ENCODE measurements at regions not wholly inside any gene's neighbourhood (a gene's known extent, or its start where the extent isn't known, plus 50 kb on each side); places are given as distances from the start of the nearest gene placed in this dataset.

DNA sequence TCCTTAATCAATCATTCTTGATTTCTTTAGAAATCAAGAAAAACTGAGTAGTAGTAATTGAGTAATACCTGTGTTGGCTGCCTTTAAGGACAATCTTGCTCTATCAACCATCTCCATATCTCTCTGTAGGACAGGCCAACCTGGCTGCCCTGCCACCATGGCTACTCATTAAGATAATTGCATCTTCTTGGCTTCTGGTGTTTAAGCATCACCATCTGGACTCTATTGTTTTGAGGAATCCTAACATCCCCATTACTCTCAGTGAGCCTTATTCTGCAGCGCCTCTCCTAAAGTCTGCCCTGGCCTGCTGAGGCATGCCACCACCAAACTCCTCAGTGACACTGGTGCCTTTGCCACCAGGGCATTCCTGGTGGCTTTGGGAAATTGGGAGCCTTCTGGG is 442.6 kb upstream of the ZNF507 start:
- Histone ChIP-seq H3K4me3 (ENCODE audit: low read depth in 1 of 2, low read length in 2 of 2) (no peak overlapping the region), H3K9me3 (ENCODE audit: control insufficient read depth in 1 of 2, low read length in 2 of 2) (no peaks in the 10 kb centered on the region), H3K9ac (ENCODE audit: low read depth in 1 of 2, low read length in 2 of 2) (no peak overlapping the region), H3K36me3 (ENCODE audit: control insufficient read depth in 1 of 2, insufficient read depth in 2 of 2, low read length in 2 of 2) (no peaks in the 10 kb centered on the region), H3K27ac (ENCODE audit: low read depth, low read length) (no peak overlapping the region), H3K4me1 (ENCODE audit: control insufficient read depth in 1 of 2, insufficient read depth in 2 of 2, low read length in 2 of 2) (no peaks in the 10 kb centered on the region), H3K27me3 (ENCODE audit: control insufficient read depth in 1 of 2, insufficient read depth in 2 of 2, low read length in 2 of 2) (no peaks in the 10 kb centered on the region)

DNA sequence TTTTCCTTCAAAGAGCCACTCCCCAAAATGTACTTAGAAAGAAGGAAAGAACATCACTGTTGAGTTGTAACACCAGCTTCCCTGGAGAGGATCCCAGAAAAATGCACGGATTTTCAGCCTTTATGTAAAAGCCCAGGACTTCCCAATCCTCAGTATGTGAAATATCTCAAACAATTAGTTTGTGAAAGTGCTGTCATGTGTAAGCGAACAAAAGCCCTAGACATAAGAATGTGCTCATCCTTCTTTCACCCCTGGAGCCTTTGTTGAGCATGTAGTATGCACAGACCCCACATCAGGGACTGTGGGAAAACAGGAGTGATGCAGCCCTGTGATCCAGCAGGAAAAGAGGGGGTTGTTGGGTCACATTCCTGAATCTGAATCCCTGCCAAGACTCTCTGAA is 441.4 kb upstream of the ZNF507 start:
- Histone ChIP-seq H3K9me3 (ENCODE audit: control insufficient read depth in 1 of 2, low read length in 2 of 2) (no peaks in the 10 kb centered on the region), H3K27ac (ENCODE audit: low read depth, low read length) (no peak overlapping the region), H3K36me3 (ENCODE audit: control insufficient read depth in 1 of 2, insufficient read depth in 2 of 2, low read length in 2 of 2) (no peaks in the 10 kb centered on the region), H3K4me1 (ENCODE audit: control insufficient read depth in 1 of 2, insufficient read depth in 2 of 2, low read length in 2 of 2) (no peaks in the 10 kb centered on the region), H3K9ac (ENCODE audit: low read depth in 1 of 2, low read length in 2 of 2) (no peak overlapping the region), H3K27me3 (ENCODE audit: control insufficient read depth in 1 of 2, insufficient read depth in 2 of 2, low read length in 2 of 2) (no peaks in the 10 kb centered on the region), H3K4me3 (ENCODE audit: low read depth in 1 of 2, low read length in 2 of 2) (no peak overlapping the region)

DNA sequence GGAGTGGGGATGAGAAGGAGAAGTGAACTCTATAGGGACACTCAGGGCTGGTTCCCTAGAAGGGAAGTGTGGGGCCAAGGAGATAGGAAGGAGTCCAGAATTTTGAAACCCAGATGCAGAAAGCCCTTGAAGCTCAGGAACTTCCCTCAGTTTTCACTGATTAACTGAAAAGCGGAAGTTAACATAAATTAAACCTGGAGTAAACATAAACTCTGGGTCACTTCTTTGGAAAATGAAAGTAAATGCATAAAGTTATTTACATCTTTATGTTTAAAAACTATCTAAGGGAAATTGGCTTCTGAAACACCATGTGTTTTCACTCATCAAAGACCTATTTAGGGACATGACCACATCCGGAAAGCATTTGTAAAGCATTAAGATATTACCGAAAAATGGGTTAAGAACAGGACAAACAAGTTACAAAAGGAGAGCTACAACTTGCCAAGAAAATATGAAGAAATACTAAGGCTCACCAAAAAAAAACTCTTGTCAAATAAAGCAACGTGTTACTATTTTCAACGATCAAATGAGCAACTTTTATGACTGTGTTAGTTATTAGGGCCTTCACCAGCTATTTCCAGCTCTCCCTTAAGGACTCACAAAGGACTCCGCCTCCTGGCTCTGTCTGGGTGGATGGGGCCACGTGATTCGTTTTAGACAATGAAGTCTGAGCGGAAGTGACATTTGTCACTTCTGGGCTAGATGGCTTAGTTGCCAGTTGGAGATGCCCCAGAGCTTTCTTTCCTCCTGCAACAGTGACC is 439.1 kb upstream of the ZNF507 start:
- Histone ChIP-seq H3K4me3 (ENCODE audit: low read depth in 1 of 2, low read length in 2 of 2) (no peak overlapping the region), H3K4me1 (ENCODE audit: control insufficient read depth in 1 of 2, insufficient read depth in 2 of 2, low read length in 2 of 2) (no peaks in the 10 kb centered on the region), H3K9me3 (ENCODE audit: control insufficient read depth in 1 of 2, low read length in 2 of 2) (no peaks in the 10 kb centered on the region), H3K9ac (ENCODE audit: low read depth in 1 of 2, low read length in 2 of 2) (no peak overlapping the region), H3K27me3 (ENCODE audit: control insufficient read depth in 1 of 2, insufficient read depth in 2 of 2, low read length in 2 of 2) (no peaks in the 10 kb centered on the region), H3K36me3 (ENCODE audit: control insufficient read depth in 1 of 2, insufficient read depth in 2 of 2, low read length in 2 of 2) (no peaks in the 10 kb centered on the region), H3K27ac (ENCODE audit: low read depth, low read length) (no peak overlapping the region)

DNA sequence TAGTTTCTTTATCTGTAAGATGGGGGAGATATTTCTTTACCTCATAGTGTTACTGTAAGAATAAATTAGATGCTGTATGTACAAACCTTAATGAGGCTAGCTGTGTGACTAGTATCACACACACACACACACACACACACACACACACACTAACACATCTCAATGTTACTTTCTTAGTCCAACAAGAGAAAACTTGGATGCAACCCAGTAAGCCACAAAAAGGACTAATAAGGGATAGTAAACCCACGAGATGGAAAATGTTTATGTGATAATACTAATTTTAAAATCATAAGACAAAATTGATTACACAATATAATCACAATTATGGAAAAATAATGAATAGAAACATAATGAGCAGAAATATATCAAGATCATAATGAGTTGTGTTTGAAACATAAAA is 437.7 kb upstream of the ZNF507 start:
- Histone ChIP-seq H3K36me3 (ENCODE audit: control insufficient read depth in 1 of 2, insufficient read depth in 2 of 2, low read length in 2 of 2) (no peaks in the 10 kb centered on the region), H3K27ac (ENCODE audit: low read depth, low read length) (no peak overlapping the region), H3K27me3 (ENCODE audit: control insufficient read depth in 1 of 2, insufficient read depth in 2 of 2, low read length in 2 of 2) (no peaks in the 10 kb centered on the region), H3K9me3 (ENCODE audit: control insufficient read depth in 1 of 2, low read length in 2 of 2) (no peaks in the 10 kb centered on the region), H3K4me3 (ENCODE audit: low read depth in 1 of 2, low read length in 2 of 2) (no peak overlapping the region), H3K9ac (ENCODE audit: low read depth in 1 of 2, low read length in 2 of 2) (no peak overlapping the region), H3K4me1 (ENCODE audit: control insufficient read depth in 1 of 2, insufficient read depth in 2 of 2, low read length in 2 of 2) (no peaks in the 10 kb centered on the region)

DNA sequence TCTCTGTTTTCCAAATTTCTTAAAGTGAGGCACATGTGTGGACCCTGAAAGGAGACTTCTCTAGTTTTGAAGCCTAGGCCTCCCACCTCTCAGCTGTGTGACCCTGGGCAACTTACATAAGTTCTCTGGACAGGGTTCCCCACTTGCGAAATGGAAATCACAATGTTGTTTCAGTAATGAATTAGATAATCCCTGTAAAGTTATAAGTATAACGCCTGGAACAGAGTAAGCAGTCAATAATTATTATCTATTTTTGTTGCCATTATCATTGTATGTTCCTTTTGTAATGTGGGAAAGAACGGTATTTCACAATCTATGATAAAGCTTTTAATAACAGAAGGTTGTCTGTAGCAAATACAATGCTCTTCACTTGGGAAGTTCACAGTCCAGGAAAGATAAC is 437.3 kb upstream of the ZNF507 start:
- H3K9me3 ChIP-seq (ENCODE audit: control insufficient read depth in 1 of 2, low read length in 2 of 2), result no peaks in the 10 kb centered on the region
- H3K4me3 ChIP-seq (ENCODE audit: low read depth in 1 of 2, low read length in 2 of 2), result no peak overlapping the region
- H3K9ac ChIP-seq (ENCODE audit: low read depth in 1 of 2, low read length in 2 of 2), result no peak overlapping the region
- H3K27ac ChIP-seq (ENCODE audit: low read depth, low read length), result no peak overlapping the region
- H3K36me3 ChIP-seq (ENCODE audit: control insufficient read depth in 1 of 2, insufficient read depth in 2 of 2, low read length in 2 of 2), result no peaks in the 10 kb centered on the region
- H3K4me1 ChIP-seq (ENCODE audit: control insufficient read depth in 1 of 2, insufficient read depth in 2 of 2, low read length in 2 of 2), result no peaks in the 10 kb centered on the region
- no peaks in the 10 kb centered on the region for H3K27me3 ChIP-seq (ENCODE audit: control insufficient read depth in 1 of 2, insufficient read depth in 2 of 2, low read length in 2 of 2)

DNA sequence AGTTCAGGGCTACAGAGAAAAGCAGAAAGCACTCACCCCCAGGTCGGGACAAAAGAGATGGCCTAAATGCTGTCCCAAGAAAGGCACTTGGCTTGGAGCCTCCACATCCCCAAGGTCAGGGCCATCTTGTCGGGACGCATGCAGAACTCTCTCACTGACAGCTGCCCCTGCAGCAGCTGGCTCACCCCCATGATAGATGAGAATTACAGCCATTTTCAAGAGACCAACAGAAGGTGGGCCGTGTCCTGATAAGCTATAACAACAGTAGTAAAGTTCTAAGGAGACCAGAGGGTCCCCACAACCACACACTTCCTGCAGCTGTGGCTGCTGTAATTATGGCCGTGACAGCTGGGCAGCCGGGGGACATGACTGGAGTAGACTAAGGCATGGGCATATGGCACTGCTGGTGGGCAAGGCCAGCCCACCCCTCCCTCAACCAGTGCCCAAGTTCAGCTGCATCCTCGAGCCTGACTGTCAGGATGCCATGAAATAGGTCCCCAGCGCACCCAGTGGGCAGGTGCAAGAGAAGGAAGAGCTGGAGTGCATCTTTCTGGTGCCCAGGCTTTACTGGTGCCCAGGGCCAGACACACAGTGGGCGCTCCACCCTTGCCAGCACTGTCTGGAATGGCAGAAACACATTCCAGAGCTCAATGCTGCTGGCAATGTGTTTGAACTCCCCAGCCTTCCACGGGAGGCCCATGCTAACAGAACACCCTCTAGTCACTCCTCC is 436.7 kb upstream of the ZNF507 start:
- Histone ChIP-seq H3K9me3 (ENCODE audit: control insufficient read depth in 1 of 2, low read length in 2 of 2) (no peaks in the 10 kb centered on the region), H3K36me3 (ENCODE audit: control insufficient read depth in 1 of 2, insufficient read depth in 2 of 2, low read length in 2 of 2) (no peaks in the 10 kb centered on the region), H3K4me3 (ENCODE audit: low read depth in 1 of 2, low read length in 2 of 2) (no peak overlapping the region), H3K4me1 (ENCODE audit: control insufficient read depth in 1 of 2, insufficient read depth in 2 of 2, low read length in 2 of 2) (no peaks in the 10 kb centered on the region), H3K27ac (ENCODE audit: low read depth, low read length) (no peak overlapping the region), H3K27me3 (ENCODE audit: control insufficient read depth in 1 of 2, insufficient read depth in 2 of 2, low read length in 2 of 2) (no peaks in the 10 kb centered on the region), H3K9ac (ENCODE audit: low read depth in 1 of 2, low read length in 2 of 2) (no peak overlapping the region)

DNA sequence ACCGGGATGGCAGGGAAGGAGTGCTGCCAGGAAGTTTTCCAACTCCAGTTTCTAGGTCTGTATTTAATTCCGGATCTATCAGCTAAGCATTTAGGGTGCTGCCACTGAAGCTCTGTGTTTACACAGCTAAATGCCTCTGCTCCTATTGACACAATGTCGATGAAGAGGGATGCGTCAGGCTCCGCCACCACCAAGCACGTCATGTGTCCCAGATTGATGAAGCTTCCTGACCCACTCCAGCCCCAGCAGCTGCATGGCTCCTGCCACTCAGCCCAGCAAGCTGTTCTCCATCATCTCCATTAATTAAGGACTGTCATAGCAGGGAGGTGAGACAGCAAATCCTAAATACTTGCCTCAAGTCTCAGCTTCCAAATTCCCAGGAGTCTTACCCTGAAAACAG is 435.2 kb upstream of the ZNF507 start:
- Histone ChIP-seq H3K27me3 (ENCODE audit: control insufficient read depth in 1 of 2, insufficient read depth in 2 of 2, low read length in 2 of 2) (no peaks in the 10 kb centered on the region), H3K4me1 (ENCODE audit: control insufficient read depth in 1 of 2, insufficient read depth in 2 of 2, low read length in 2 of 2) (no peaks in the 10 kb centered on the region), H3K36me3 (ENCODE audit: control insufficient read depth in 1 of 2, insufficient read depth in 2 of 2, low read length in 2 of 2) (no peaks in the 10 kb centered on the region), H3K9ac (ENCODE audit: low read depth in 1 of 2, low read length in 2 of 2) (no peak overlapping the region), H3K9me3 (ENCODE audit: control insufficient read depth in 1 of 2, low read length in 2 of 2) (no peaks in the 10 kb centered on the region), H3K4me3 (ENCODE audit: low read depth in 1 of 2, low read length in 2 of 2) (no peak overlapping the region), H3K27ac (ENCODE audit: low read depth, low read length) (no peak overlapping the region)

DNA sequence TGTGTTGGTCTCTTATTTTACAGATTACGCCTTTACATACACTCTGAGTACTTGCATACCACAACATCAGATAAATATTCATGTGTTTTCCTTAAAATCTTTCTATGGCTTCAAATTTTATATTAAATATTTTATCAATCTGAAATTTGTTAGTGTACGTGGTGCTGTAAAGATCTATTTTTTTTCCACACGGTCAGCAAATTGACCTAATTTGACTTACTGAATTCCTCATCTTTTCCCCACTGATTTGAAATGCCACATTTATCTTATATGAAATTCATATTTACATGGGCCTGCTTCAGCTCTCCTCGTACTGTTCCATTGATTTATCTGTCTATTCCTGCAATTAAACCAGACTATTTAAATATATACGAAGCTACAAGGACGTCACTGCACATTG is 433.8 kb upstream of the ZNF507 start:
- H3K27me3 ChIP-seq (ENCODE audit: control insufficient read depth in 1 of 2, insufficient read depth in 2 of 2, low read length in 2 of 2), result no peaks in the 10 kb centered on the region
- H3K27ac ChIP-seq (ENCODE audit: low read depth, low read length), result no peak overlapping the region
- H3K4me1 ChIP-seq (ENCODE audit: control insufficient read depth in 1 of 2, insufficient read depth in 2 of 2, low read length in 2 of 2), result no peaks in the 10 kb centered on the region
- no peaks in the 10 kb centered on the region for H3K36me3 ChIP-seq (ENCODE audit: control insufficient read depth in 1 of 2, insufficient read depth in 2 of 2, low read length in 2 of 2)
- no peak overlapping the region for H3K4me3 ChIP-seq (ENCODE audit: low read depth in 1 of 2, low read length in 2 of 2)
- H3K9me3 ChIP-seq (ENCODE audit: control insufficient read depth in 1 of 2, low read length in 2 of 2), result no peaks in the 10 kb centered on the region
- no peak overlapping the region for H3K9ac ChIP-seq (ENCODE audit: low read depth in 1 of 2, low read length in 2 of 2)

DNA sequence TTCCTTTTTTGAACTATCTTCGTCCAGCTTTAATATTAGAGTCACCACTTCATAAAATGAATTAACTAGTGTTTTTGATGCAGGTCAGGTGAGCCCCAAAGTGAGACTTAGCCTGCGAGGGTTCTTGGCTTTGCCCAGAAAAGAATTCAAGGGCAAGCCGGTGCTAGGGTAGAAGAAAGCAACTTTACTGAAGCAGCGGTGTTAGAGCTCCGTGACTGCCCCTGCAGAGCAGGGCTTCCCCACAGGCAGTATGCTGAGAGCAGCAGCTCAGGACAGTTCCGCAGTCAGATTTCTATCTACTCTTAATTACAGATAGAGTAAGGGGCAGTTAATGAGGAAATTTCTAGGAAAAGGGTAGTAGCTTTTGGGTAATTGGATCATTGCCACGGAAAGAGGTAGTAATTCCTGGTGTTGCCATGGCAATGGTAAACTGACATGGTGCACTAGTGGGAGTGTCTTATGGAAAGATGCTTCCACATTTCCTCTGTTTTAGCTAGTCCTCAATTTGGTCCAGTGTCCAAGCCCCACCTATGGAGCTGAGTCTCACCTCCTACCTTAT is 432.2 kb upstream of the ZNF507 start:
- H3K9ac ChIP-seq (ENCODE audit: low read depth in 1 of 2, low read length in 2 of 2), result no peak overlapping the region
- no peaks in the 10 kb centered on the region for H3K9me3 ChIP-seq (ENCODE audit: control insufficient read depth in 1 of 2, low read length in 2 of 2)
- no peaks in the 10 kb centered on the region for H3K4me1 ChIP-seq (ENCODE audit: control insufficient read depth in 1 of 2, insufficient read depth in 2 of 2, low read length in 2 of 2)
- no peaks in the 10 kb centered on the region for H3K36me3 ChIP-seq (ENCODE audit: control insufficient read depth in 1 of 2, insufficient read depth in 2 of 2, low read length in 2 of 2)
- H3K4me3 ChIP-seq (ENCODE audit: low read depth in 1 of 2, low read length in 2 of 2), result no peak overlapping the region
- no peak overlapping the region for H3K27ac ChIP-seq (ENCODE audit: low read depth, low read length)
- no peaks in the 10 kb centered on the region for H3K27me3 ChIP-seq (ENCODE audit: control insufficient read depth in 1 of 2, insufficient read depth in 2 of 2, low read length in 2 of 2)

DNA sequence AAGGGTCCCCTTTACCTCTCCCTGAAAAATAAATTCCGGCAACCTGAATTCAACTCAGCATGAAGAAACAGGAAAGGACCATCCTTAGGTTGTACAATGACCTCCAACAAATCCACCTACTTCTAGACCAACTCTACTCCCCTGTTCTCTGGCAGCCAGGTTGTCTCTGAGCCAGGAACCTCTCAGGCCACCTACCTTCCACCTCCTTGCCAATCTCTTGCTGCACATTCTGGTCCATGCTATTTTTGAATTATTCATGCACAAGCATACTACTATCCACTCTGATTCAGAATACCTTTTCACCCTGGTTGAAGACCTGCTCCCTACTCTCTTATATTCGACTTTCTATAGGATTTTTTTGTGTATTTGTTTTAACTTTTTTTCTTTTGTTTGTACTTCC is 415.0 kb upstream of the ZNF507 start:
- Histone ChIP-seq H3K4me1 (ENCODE audit: control insufficient read depth in 1 of 2, insufficient read depth in 2 of 2, low read length in 2 of 2) (no peaks in the 10 kb centered on the region), H3K27me3 (ENCODE audit: control insufficient read depth in 1 of 2, insufficient read depth in 2 of 2, low read length in 2 of 2) (no peaks in the 10 kb centered on the region), H3K9ac (ENCODE audit: low read depth in 1 of 2, low read length in 2 of 2) (no peak overlapping the region), H3K27ac (ENCODE audit: low read depth, low read length) (no peak overlapping the region), H3K9me3 (ENCODE audit: control insufficient read depth in 1 of 2, low read length in 2 of 2) (no peaks in the 10 kb centered on the region), H3K4me3 (ENCODE audit: low read depth in 1 of 2, low read length in 2 of 2) (no peak overlapping the region), H3K36me3 (ENCODE audit: control insufficient read depth in 1 of 2, insufficient read depth in 2 of 2, low read length in 2 of 2) (no peaks in the 10 kb centered on the region)

Data from duodenal mucosa (tissue), 2 donors.